Liver (tissue), 8 donors: ENCODE measurements at regions not wholly inside any gene's neighbourhood (a gene's known extent, or its start where the extent isn't known, plus 50 kb on each side); places are given as distances from the start of the nearest gene placed in this dataset.

Experiments
- DNase-seq: peaks from one replicate; pipeline ENCODE4 v3.0.0-alpha.2; 2017; ENCODE audit warnings: low spot score
- H3K27ac ChIP-seq, 2 donors: one replicate each; pipeline ENCODE4 v1.7.0; 2013; ENCODE audit warnings: inconsistent platforms in 2 of 2, low read length in 2 of 2, control low read depth in 1 of 2, low read depth in 1 of 2, mild to moderate bottlenecking in 1 of 2
- H3K27me3 ChIP-seq, 4 donors: one replicate each; pipeline versions ENCODE4 v1.6.1 to v1.7.0; 2013; ENCODE audit warnings: low read length in 3 of 4, inconsistent platforms in 1 of 4, mild to moderate bottlenecking in 1 of 4, moderate library complexity in 1 of 4; ENCODE audit not compliant: control insufficient read depth in 4 of 4, insufficient read depth in 4 of 4
- H3K36me3 ChIP-seq, 4 donors: one replicate each; pipeline versions ENCODE4 v1.6.1 to v1.7.0; 2013; ENCODE audit warnings: low read length in 3 of 4, mild to moderate bottlenecking in 3 of 4, low read depth in 1 of 4, moderate library complexity in 1 of 4; ENCODE audit not compliant: control insufficient read depth in 4 of 4, insufficient read depth in 3 of 4
- H3K4me1 ChIP-seq, 4 donors: one replicate each; pipeline versions ENCODE4 v1.6.1 to v1.7.0; 2013; ENCODE audit warnings: low read length in 3 of 4, mild to moderate bottlenecking in 3 of 4, moderate library complexity in 1 of 4; ENCODE audit not compliant: control insufficient read depth in 4 of 4, insufficient read depth in 4 of 4
- H3K4me3 ChIP-seq, 3 donors: one replicate each; pipeline versions ENCODE4 v1.6.1 to v1.7.0; 2013; ENCODE audit warnings: low read length in 3 of 3, control low read depth in 1 of 3, low read depth in 1 of 3, mild to moderate bottlenecking in 1 of 3
- H3K9ac ChIP-seq, 2 donors: one replicate each; pipeline ENCODE4 v1.7.0; 2013; ENCODE audit warnings: low read length in 2 of 2, mild to moderate bottlenecking in 2 of 2, moderate library complexity in 2 of 2, control low read depth in 1 of 2, low read depth in 1 of 2
- H3K9me3 ChIP-seq, 4 donors: one replicate each; pipeline versions ENCODE4 v1.6.1 to v1.7.0; 2013; ENCODE audit warnings: low read length in 3 of 4; ENCODE audit not compliant: control insufficient read depth in 4 of 4
- ATF3 ChIP-seq: IDR thresholded peaks from 2 replicates; pipeline ENCODE4 v1.6.1; 2016; ENCODE audit warnings: antibody characterized with exemption
- CTCF ChIP-seq: fragments of 150-350 bp; IDR thresholded peaks from 2 replicates; pipeline ENCODE4 v1.5.1; 2017; ENCODE audit warnings: improper control_type of control experiment, low read depth, low read length; ENCODE audit not compliant: missing input control
- EGR1 ChIP-seq, 2 donors: IDR thresholded peaks; 2 replicates each; pipeline ENCODE4 v1.6.1; 2016 to 2018; ENCODE audit warnings: antibody characterized with exemption in 2 of 2, low read depth in 2 of 2
- FOXA1 ChIP-seq: IDR thresholded peaks from 2 replicates; pipeline ENCODE4 v1.6.1; 2016; ENCODE audit warnings: antibody characterized with exemption
- GABPA ChIP-seq, 2 donors: IDR thresholded peaks in 1 of 2; conservative IDR thresholded peaks in 1 of 2; 2 replicates each; pipeline ENCODE4 v1.6.1; 2016; ENCODE audit warnings: antibody characterized with exemption in 2 of 2, mild to moderate bottlenecking in 1 of 2, moderate library complexity in 1 of 2
- HNF4A ChIP-seq, 2 donors: conservative IDR thresholded peaks; 2 replicates each; pipeline ENCODE4 v1.6.1; 2016; ENCODE audit warnings: antibody characterized with exemption in 2 of 2, mild to moderate bottlenecking in 2 of 2
- HNF4G ChIP-seq: IDR thresholded peaks from 2 replicates; pipeline ENCODE4 v1.6.1; 2016; ENCODE audit warnings: antibody characterized with exemption
- NR2F2 ChIP-seq: IDR thresholded peaks from 2 replicates; pipeline ENCODE4 v1.6.1; 2016; ENCODE audit warnings: antibody characterized with exemption
- RAD21 ChIP-seq, 2 donors: IDR thresholded peaks; 2 replicates each; pipeline ENCODE4 v1.6.1; 2016; ENCODE audit warnings: antibody characterized with exemption in 2 of 2, mild to moderate bottlenecking in 2 of 2
- REST ChIP-seq: IDR thresholded peaks from 2 replicates; pipeline ENCODE4 v1.6.1; 2016; ENCODE audit warnings: antibody characterized with exemption, mild to moderate bottlenecking
- RXRA ChIP-seq, 2 donors: IDR thresholded peaks; 2 replicates each; pipeline ENCODE4 v1.6.1; 2017 to 2018; ENCODE audit warnings: antibody characterized with exemption in 2 of 2, mild to moderate bottlenecking in 1 of 2
- SP1 ChIP-seq: IDR thresholded peaks from 2 replicates; pipeline ENCODE4 v1.6.1; 2018; ENCODE audit warnings: antibody characterized with exemption, mild to moderate bottlenecking
- TAF1 ChIP-seq: conservative IDR thresholded peaks from 2 replicates; pipeline ENCODE4 v1.6.1; 2016; ENCODE audit warnings: antibody characterized with exemption, mild to moderate bottlenecking
- YY1 ChIP-seq: IDR thresholded peaks from 2 replicates; pipeline ENCODE4 v1.6.1; 2016; ENCODE audit warnings: antibody characterized with exemption, mild to moderate bottlenecking
- ZBTB33 ChIP-seq: IDR thresholded peaks from 2 replicates; pipeline ENCODE4 v1.6.1; 2016; ENCODE audit warnings: antibody characterized with exemption
- WGBS: extraction: QIAGEN DNeasy Blood & Tissue Kit; methylation state at CpG from one replicate; pipeline ENCODE4 v1.1.7; 2013; 5-methylcytosine and 5-hydroxymethylcytosine counted together
- donor health status: healthy.
- donor health status: healthy.
- donor health status: healthy.
- donor health status: healthy.
- donor health status: healthy.

GRCh38 chr18:47627030-47627429 is 303.4 kb downstream of the SMAD2 start:
- H3K4me1 ChIP-seq = no peaks in the 10 kb centered on the region
- peaks cover 0 to 2% (median under 1%) of the 10 kb centered on the region in 4 donors for H3K27me3 ChIP-seq
- TF ChIP-seq FOXA1 (no peak), NR2F2 (no peak), YY1 (no peak), EGR1 (IDR thresholded peaks at IDR 0.05; ENCODE audit: low read depth in 2 of 2) (no peak), TAF1 (no peak), REST (no peak), CTCF (no peak), RXRA (IDR thresholded peaks at IDR 0.05) (no peak), GABPA (IDR thresholded peaks at IDR 0.05 in 1 of 2, conservative IDR thresholded peaks at IDR 0.05 in 1 of 2) (no peak), HNF4A (conservative IDR thresholded peaks at IDR 0.05) (no peak), SP1 (no peak), HNF4G (no peak), ZBTB33 (no peak), ATF3 (no peak), RAD21 (IDR thresholded peaks at IDR 0.05) (no peak)
- no peak for DNase-seq
- H3K9me3 ChIP-seq = no peaks in the 10 kb centered on the region
- no peak overlapping the region for H3K27ac ChIP-seq
- no peaks in the 10 kb centered on the region for H3K36me3 ChIP-seq
- WGBS = 64% methylated on average over 3 of the region's 3 CpGs
- H3K9ac ChIP-seq = no peak overlapping the region
- no peak overlapping the region for H3K4me3 ChIP-seq

- DNase-seq = no peak
- no peak overlapping the region for H3K9ac ChIP-seq
- H3K9me3 ChIP-seq = no peaks in the 10 kb centered on the region
- no peaks in the 10 kb centered on the region for H3K4me1 ChIP-seq
- no peaks in the 10 kb centered on the region for H3K27me3 ChIP-seq
- no peaks in the 10 kb centered on the region for H3K36me3 ChIP-seq
- no peak overlapping the region for H3K4me3 ChIP-seq
- H3K27ac ChIP-seq = no peak overlapping the region
- 93% methylated on average over 3 of the region's 3 CpGs for WGBS
- TF ChIP-seq RXRA (IDR thresholded peaks at IDR 0.05) = no peak
- no peak for TF ChIP-seq ZBTB33
- TF ChIP-seq ATF3 = no peak
- no peak for TF ChIP-seq TAF1
- TF ChIP-seq FOXA1 = no peak
Measured at GRCh38 chr18:47619771-47620448, 310.5 kb downstream of the SMAD2 start.
